GM12873 (cell line): ENCODE measurements at regions not wholly inside any gene's neighbourhood (a gene's known extent, or its start where the extent isn't known, plus 50 kb on each side); places are given as distances from the start of the nearest gene placed in this dataset.

Source experiments
- TF ChIP-seq, protein P1 (sequence below): IDR thresholded peaks from 2 replicates; pipeline ENCODE4 v1.5.1; 2012; ENCODE audit warnings: low read depth, mild to moderate bottlenecking, moderate library complexity, low read length, control low read depth; ENCODE audit not compliant: insufficient read depth; ENCODE audit errors: missing control alignments

GRCh38 chr9:3629495-3629894, 103.7 kb upstream of the RFX3 start:
- TF ChIP-seq, protein P1, sequence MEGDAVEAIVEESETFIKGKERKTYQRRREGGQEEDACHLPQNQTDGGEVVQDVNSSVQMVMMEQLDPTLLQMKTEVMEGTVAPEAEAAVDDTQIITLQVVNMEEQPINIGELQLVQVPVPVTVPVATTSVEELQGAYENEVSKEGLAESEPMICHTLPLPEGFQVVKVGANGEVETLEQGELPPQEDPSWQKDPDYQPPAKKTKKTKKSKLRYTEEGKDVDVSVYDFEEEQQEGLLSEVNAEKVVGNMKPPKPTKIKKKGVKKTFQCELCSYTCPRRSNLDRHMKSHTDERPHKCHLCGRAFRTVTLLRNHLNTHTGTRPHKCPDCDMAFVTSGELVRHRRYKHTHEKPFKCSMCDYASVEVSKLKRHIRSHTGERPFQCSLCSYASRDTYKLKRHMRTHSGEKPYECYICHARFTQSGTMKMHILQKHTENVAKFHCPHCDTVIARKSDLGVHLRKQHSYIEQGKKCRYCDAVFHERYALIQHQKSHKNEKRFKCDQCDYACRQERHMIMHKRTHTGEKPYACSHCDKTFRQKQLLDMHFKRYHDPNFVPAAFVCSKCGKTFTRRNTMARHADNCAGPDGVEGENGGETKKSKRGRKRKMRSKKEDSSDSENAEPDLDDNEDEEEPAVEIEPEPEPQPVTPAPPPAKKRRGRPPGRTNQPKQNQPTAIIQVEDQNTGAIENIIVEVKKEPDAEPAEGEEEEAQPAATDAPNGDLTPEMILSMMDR: no peak

GRCh38 chr9:3628239-3628638, 102.4 kb upstream of the RFX3 start:
- TF ChIP-seq, protein P1: no peak

DNA sequence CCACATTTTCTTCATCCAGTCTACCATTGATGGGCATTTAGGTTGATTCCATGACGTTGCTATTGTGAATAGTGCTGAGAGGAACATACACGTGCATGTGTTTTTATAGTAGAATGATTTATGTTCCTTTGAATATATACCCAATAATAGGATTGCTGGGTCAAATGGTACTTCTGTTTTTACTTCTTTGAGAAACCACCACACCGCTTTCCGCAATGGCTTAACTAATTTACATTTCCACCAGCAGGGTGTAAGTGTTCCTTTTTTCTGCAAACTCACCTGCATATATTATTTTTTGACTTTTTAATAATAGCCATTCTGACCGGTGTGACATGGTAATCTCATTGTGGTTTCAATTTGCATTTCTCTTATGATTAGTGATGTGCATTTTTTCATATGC, 82.2 kb upstream of the RFX3 start:
- TF ChIP-seq, protein P1: no peak

GRCh38 chr9:3600672-3601071, 74.9 kb upstream of the RFX3 start:
- TF ChIP-seq, protein P1: no peak

DNA sequence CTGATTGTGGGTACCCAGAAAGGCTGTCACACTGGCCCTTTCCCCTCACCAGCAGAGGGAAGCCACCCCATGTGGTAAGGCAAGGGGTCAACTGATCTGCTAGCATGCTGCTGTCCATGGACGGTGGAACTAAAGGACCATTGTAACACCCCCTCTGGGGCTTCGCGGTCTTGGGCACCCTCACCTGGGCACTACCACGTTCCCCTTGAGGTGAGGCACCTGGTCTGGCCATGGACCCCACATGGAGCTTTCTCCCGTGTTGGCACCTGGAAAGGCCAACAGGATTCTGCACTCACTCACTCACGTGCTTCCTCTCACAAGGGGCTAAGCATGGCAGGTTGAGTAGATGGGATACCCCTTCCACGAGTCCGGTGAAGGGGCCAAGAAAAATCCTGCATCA, 72.0 kb upstream of the RFX3 start:
- TF ChIP-seq, protein P1: no peak

DNA sequence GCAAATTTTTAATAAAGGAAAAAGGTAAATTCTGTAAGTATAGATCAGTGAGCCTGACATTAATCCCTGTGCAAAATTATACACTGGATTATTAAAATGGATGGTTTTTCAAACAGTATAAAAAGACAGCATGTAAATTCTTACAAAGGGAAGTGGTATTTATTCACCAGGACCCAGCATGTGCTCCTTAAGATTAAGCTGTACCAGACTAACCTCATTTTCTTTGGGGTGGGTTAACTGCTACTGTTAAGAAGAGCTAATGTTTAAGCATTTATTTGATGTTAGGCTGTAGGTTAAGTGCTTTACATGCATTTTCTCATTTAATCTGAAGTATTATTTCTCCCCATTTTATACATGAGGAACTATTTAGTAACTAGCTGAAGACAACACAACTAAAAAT, 60.3 kb upstream of the RFX3 start:
- TF ChIP-seq, protein P1: no peak

DNA sequence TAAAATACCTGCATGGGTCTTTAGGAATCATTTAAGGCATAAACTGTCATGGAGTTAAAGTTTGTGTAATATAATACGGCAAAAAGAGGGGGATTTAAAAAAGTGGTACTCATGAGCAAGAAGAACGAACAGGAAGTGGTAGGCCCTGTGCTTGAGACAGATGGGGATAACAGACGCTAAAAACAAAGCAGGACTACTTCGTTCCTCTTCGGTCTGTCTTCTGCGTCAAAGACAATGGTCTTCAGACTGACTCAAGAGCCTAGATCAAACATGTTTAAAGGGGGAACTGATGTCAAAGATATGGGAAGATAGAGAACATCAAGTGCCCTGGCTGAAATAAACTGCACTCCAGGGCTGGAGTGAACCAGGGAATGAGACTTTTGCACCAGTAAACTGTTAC, 59.8 kb upstream of the RFX3 start:
- TF ChIP-seq, protein P1: no peak
